ENCODE measurements at regions not wholly inside any gene's neighbourhood (a gene's known extent, or its start where the extent isn't known, plus 50 kb on each side); places are given as distances from the start of the nearest gene placed in this dataset.

GRCh38 chr2:103451283-103451682, 689.5 kb downstream of the TMEM182 start:
- TF ChIP-seq POLR2AphosphoS5 (IDR thresholded peaks at IDR 0.05) = no peak
- TF ChIP-seq CTCF (IDR thresholded peaks at IDR 0.05 in 8 of 11, conservative IDR thresholded peaks at IDR 0.05 in 3 of 11) = no peak
